Dermis blood vessel endothelial cell (primary cell): ENCODE measurements at regions not wholly inside any gene's neighbourhood (a gene's known extent, or its start where the extent isn't known, plus 50 kb on each side); places are given as distances from the start of the nearest gene placed in this dataset.
"Not testable (repeated sequence)": the region's sequence is repeated elsewhere in the genome, so short reads cannot be mapped to it uniquely, and the experiment has no call there.

Source experiments
- DNase-seq: peaks from one replicate; pipeline ENCODE4 v3.0.0; 2010

DNA sequence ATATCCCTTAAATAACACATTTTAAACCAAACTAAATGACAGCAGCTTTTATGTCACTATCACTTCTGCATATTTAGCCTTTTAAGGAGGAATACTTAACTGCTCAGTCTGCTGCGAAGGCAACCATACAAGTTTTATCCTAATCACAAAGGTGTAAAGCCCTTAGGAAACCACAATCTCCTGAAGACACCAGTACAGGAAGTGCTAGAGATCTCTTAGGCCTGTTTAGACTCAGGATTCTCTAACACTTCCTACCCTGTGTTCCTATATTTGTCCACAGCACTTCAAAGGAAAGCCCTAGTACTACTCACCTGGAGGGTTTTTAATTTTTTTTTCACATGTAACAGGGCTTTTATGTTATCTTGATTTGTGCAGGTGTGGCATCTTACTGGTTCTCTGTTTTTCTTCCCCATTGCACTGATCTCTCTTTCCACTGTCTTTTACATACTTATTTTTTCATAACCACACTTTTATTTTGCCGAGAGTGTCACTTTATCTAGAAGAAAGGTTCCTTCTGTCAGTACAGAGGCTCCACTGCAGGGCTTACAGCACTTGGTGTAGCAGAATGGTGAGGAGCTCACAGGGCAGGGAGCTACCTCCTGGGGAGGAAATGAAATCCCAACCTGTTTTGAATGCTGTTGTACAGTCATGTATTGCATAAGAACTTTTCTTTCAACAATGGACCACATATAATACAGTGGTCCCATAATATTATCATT, 1060.6 kb upstream of the ACO1 start:
- DNase-seq = no peak

DNA sequence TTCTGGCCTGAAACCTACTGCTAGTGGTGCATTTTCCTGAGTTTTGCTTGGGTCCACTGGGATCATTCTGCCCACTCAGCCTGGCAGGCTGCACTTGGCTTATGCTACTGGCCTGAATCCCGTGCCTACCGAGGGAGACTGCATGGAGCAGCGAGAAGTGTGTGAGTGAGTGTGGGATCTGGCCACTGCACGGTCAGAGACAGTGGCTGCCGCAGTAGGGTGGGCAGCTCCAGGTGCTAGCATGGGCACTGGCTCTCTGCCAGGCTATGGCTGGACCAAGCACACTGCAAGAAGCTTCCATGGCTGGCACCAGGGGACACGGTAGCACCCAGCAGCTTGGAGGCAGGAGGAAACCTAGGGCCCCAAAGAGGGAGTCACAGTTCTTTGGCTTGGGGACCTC, 1058.7 kb upstream of the ACO1 start:
- no peak for DNase-seq

DNA sequence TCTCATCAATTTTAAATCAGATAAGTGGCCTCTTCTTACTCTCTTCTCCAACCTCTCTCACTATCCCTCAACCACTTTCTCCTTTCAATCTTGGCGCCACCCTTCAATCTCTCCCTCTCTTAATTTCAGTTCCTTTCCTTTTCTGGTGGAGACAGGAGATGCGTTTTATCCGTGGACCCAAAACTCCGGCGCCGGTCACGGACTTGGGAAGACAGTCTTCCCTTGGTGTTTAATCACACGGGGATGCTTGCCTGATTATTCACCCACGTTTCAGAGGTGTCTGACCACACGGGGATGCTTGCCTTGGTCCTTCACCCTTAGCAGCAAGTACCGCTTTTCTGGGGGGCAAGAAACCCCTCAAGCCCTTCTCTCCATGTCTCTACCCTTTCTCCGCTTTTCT, 1057.6 kb upstream of the ACO1 start:
- not testable (repeated sequence) for DNase-seq

DNA sequence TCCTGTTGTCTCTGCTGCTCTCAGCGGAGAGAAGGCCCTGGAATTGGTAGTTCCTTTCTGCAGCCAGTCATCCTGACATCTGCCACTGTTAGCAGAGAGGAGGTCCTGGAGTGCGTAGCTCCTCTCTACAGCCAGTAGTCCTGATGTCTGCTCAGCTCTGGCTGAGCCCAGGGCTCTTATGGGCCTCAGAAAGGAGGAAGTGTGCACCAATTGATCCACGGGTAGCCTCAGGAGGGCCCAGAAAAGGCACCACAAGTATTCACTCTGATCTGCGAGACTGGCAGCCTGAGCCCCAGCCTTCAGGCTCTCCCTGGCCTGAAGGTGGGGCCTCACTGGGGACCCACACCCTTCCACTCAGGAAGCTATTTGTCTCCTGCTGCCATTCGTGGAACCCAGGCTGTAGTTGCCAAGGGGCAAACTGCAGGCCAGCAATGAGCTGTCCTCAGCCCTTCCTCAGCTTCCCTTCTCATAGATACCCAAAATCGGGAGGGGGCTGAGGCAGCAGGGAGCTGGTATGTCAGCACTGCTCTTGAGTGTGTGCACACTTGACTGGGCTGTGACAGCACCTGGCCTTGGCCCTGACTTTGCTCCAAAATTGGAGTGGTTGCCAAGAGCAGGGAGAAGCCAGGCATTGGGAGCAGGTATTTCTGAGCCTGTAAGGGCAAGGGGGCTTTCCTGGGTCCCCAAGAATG, 1049.5 kb upstream of the ACO1 start:
- no peak for DNase-seq

DNA sequence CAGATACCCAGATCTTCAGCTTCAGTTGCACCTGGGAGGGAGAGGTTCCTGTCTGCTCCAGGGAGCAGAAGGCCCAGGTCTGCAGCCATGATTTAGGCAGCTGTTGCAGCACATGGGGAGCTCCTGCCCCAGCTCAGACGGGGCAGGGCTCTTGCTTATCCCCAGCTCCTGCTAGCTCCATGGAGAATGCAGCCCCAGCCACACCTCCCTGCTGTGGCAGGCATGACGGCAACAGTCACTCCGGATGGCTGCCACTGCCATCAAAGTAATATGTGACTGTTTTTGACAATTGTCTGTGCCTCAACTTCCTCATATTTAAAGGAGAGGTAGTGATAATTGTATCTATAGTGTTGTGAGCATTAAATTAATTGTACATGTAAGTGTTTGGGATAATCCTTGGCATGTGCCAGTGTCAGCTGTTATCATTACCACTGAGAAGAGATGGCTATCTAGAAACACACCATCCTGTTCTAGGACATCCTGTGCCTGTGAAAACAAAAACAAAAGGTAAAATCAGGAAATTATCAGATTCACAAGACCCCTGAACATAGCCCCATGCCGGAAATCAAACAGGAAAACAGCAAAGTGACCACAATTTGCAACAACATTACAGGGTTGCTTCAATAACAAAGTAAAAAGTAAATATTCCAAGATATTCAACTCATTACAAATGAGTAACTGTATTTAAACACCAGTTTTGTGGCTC, 1048.8 kb upstream of the ACO1 start:
- peak; percentile 69 for DNase-seq

DNA sequence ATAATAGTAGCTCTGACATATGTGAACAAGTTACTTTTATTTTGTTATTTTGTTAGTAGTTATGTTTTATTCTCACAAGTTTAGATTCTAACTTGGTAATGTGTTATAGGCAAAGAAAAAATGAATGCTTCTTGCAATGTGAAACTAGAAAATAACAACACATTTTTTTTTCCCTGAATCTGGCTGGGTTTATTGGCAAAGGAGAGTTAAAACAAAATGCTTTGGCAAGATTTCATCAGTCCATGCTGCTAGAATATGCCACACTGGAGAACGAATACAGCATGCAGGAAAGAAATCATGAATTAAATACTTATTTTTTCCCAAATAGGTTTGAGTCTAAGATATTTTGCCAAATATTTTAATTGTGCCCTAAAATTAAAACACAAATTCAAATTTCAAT, 1048.1 kb upstream of the ACO1 start:
- DNase-seq = peak; percentile 25

DNA sequence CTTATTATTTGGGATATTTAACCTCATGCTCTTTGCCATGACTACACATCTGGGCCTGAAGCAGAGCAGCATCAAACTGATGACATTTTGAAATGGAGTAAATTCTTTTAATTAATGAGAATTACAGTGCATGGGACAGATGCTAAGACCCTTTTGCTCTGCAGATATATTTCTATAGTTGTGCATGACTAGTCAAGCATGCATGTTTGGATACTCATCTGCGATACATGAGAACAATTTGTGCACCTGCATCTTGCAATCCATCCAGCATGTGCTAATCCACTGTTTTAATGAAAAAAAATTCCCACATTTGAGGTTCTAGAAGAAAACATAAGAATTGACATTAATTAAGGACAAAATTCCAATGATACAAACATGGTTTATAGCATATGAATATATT, 1047.6 kb upstream of the ACO1 start:
- DNase-seq = no peak

DNA sequence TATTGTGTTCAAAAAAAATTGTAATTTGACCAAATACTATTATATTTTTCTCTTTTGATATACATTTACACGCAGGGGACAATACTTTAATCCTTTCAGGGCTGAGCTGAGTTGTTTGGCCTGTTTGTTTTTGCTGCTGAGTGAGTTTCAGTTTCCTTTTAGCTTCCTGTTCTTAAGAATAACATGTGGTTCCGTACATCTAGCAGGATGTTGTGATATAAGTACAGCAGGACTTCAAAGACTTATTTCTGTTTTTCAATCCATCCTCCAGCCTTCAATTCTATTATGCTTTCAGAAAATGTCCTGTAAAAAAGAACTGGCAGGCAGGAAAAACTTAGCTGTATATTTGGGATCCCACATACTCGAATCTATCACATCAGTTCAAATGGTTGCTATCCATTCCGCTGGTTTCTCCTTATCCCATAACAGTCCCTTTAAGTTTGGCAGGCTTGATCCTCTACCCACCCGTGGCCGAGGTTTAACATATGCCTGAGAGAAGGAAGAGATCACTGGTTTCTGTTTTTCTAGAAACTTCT, 1037.3 kb upstream of the ACO1 start:
- DNase-seq = peak; percentile 82

DNA sequence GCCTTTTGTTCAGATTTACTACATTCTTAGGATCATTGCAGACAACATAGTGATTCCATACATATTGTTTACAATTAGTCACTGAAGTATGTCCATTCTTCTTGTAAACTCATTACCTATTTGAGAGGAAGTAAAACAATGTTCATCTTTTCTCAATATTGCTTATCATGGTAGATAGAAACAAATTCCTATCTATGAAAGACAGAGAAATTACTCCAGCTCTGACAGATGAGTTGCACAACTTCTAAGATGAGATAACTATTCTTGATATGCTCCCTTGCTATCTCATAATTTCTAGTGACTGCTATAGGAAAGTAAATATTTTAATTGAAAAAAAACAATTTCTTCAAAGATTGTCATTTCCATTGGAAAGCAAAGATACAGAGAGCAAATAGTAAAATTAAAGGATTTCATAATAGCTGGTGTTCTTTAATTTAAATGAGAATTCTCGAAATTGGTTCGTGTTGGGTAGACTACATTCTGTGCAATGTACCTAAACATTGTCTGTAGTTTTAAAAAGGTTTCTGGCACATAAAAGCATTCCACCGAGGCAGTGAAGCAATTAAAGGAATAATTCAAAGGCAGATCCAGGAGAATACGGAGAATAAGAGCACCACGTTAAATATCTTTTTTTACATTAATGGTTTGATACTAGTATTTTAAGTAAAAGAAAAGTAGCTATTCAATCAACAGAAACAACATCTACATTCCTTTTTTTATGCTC, 1029.1 kb upstream of the ACO1 start:
- no peak for DNase-seq

DNA sequence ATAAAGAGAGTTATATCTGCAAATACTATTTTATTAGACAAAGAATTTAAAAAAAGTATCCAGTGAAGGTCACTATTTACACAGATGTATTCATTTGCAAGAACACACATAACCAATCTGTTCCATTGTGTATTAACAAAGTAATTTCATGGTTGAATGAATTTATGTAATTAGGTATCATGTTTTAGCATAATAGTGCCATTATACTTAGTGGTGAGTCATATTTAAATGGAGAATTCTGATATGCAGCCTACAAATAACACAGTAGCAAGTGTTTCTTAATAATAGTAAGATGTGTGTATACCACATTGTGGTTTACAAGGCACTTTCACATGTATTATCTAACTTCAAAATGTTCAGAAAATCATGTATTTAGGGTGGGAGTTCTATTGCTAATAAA, 1028.5 kb upstream of the ACO1 start:
- DNase-seq = no peak

DNA sequence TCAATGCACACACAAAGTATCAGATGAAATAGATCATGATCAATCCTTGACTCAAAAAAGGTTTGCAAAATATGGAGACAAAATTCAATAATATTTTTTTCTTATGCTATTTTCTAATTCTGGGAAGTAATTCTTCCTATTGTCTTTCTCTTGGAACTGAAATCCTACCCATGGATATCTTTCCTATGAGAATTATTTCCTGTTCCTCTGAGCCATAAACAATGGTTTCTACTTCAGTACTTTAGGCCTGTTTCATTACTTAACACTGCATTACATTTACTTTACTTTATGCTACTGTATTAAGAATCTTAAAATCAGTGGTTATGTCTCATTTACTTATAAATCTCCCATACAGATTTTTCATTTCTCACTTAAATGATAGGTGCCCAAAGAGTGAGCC, 1025.4 kb upstream of the ACO1 start:
- peak; percentile 56 for DNase-seq

DNA sequence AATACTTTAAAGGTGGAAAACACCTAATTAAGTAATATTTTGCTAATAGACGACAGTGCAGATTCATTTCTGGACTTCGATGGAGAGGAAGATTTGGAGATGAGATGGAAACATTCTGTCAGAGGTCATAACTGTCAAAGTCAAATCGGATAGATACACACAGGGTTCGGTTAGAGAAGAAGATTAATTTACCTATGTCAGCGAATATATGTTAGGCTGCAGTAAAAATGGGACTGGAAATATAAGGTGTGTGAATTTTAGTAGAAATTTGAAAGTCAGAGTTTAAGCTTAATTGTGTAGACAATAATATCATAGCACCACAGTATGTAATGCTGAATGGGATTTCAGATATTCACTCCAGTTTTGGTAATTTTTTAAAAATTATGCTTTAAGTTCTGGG, 1020.3 kb upstream of the ACO1 start:
- DNase-seq = no peak

DNA sequence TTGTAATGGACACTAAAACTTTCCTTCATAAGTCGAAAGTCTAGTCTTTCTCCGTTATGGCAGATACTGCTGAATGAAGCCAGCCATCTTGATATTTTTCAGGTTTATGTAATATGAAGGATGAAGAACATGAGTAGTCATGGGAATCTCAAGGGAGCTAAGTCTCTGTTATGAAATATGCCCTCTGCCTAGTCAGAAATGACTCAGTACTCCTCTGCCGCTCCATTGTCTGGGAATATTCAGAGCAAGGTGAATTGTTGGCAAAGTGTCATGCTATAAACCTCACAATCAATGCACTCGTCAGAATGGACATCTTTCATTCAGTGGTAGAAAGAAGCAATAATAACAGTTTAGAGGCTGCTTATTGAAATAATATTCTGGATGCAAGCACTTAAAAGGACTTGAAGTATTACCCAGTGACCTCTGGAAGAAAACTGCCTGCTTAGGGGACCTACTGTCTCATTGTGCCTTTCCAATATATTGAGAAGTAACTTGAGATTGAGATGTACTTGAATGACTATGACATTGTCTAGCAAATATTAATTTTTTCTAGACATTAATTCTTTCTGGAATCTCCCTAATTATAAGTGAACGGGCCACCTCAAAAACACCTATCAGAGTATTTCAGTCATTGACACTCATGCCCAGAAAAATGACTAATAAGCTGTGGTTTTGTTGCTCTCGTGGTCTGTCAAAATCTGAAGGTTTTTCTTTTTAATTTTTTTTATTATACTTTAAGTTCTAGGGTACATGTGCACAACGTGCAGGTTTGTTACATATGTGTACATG, 1011.5 kb upstream of the ACO1 start:
- DNase-seq = peak; percentile 13

DNA sequence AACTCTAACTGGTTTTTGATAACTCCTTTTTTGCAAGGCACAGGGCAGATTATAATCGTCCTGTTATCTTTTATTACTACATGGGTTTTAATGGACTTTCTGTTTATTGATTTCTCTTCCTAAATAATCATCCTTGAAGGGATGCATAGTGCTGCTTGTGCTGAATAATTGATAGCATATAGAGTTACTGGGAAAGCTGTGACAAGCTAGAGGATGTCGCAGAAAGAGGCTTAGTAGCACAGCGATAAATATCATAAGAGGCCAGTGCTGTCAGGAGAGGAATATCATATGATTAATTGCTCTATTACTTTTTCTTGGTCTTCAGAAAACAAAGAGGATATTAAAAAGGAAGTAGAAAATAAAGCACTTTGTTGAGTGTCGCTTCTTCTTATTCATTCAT, 1007.1 kb upstream of the ACO1 start:
- no peak for DNase-seq

DNA sequence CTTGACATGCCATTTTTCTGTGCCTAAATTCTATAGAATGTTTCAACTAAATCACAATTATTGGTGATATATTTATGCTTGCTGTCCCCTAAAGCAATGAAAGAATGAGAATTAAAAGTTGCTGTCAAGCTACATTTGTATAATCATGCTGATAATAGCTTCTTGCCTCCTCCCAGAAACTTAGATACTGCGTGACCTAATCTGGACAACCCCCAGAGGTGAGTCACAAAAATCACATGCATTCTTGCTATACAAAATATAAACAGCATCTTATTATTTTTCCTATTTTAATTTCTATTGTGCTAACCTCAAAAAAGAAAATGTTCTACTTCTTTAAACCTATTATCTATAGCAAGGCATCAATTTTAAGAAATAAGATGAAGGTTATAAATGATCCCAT, 995.8 kb upstream of the ACO1 start:
- peak; percentile 4 for DNase-seq

DNA sequence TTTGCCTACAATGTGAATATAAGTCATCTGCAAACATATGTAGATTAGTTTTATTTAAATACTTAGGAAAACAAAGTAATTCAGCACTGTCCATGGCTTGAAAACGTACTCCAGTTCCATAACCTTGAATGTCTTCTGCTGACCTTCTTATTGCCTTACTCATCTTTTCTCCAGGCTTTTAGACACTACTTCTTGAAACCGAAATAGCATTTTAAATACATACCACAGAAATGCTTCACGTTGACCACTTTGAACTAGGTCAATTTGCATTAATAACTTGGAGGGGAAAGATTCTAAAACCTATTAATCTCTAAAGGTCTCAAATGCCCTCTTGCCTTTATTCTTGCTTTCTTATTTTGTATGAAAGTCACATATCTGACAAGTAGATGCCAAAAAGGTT, 995.4 kb upstream of the ACO1 start:
- DNase-seq = no peak

DNA sequence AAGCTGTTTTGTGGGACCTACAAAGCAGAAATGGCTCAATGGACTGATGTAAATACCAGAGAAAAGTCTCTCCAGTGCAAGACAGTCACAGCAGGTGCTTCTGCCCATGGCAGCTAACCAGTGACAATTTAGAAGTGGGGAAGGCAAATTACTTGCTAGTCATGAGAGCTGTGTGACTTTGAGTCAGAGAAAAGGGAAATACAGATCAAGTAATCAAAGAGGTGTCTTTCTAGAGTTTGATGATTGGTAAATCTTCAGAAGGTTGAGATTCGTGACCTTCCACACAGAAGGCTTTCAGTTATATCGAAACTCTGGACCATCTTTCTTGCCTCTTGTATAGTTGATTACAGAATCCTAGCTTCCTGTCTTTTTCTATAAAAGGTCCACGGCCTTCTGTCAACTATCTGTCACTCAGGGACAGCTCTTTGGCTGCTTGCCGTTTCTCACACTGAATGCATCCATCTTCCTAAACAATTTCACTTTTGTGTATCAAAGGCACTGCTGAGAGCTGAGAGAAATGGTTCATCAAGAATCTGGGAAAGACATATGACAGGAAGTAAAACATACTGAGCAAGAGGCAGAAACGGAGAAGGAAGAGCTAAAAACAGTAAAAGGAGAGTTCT, 993.9 kb upstream of the ACO1 start:
- DNase-seq = peak; percentile 4

DNA sequence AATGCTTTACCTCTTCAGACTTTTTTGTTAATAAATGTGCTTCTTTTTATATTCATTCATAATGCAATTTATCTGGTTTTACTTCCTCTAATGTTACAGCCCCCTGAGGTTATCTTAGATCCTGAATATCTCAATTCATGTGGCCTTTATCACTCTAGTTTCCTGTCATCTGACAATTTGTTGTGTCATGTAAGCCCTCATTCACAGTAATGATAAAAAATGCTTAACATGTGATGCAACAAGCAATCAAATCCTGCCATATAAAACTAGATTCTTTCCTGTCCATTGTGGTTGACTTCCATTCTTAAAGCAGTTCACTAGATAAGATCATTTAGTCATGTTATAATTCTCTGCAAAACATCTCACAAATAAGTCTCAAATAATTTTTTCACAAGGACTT, 991.2 kb upstream of the ACO1 start:
- peak; percentile 56 for DNase-seq

DNA sequence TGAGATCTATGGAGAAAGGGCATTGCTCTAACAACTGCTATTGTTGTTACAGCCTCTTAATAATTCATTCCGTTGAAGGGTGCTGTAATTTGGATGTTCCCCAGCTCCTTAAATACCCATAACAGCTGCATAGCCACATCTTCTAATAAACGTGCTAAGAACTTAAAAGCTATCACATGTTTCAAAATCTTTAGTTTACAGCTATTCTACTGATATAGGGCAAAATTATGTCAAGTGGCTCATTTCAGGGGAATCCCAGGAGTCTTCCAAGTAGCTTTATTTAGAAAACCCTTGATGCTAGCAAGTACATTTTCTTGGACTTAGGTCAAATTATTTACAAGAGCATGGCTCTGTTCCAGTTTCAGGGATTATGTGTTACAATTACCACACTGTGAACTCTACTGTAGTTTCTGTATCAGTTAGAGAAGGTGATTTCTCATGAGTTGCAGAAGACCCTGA, 990.4 kb upstream of the ACO1 start:
- DNase-seq = peak; percentile 63

DNA sequence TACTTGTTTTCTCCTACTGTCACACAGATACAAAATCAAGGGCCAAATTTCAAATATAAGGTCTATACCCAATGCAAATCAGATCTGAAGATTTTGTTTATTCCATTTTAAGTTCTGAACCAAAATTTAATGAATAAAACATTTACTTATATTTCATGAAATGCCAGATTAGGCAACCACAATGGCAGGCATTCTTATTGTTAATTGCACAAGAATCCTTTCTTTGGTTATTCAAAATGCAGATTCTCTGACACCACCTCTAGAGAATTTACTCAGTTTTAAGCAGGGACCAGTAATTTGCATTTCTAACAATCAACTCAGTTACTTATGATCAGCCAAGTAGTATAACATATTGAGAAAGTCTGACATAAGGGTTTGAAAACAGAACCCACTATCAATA, 972.4 kb upstream of the ACO1 start:
- DNase-seq = no peak

DNA sequence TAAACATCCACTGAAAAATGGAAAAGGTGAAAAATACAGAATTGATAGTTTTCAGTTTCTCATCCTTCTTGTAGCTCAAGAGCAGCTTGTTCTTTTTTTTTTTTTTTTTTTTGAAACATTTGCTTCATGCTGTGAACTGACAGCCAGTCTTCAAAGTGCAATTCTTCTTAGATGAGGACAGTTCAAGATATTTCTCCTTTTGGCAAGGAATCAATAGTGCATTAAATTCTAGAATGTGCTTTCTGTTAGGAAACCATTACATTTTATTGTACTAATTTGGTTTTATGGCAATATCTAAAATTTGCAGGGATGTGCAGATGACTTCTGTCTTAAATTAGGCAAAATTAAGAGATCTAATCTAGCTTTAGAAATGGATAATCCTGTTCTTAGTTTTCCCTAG, 969.3 kb upstream of the ACO1 start:
- no peak for DNase-seq

DNA sequence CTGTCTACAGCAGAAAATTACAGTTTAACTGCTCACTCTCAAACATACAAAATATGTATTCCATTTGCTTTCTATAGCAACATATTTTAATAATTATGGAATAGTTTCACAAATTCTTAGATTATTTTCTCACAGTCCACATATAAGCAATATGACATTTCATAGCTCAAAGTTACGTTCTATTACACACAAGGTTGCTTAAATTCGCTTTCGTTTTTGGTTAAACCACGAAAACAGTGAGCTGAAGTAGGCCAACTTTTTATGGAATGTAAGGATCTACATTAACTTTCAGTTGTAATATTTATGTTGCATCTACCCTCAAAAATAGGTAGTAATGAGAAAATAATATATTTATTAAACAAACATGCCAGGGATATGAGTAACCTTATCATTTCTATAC, 966.0 kb upstream of the ACO1 start:
- no peak for DNase-seq
